Endothelial cell of umbilical vein (primary cell): ENCODE measurements at regions not wholly inside any gene's neighbourhood (a gene's known extent, or its start where the extent isn't known, plus 50 kb on each side); places are given as distances from the start of the nearest gene placed in this dataset.

Experiments used
- BruUV-seq: library from RNA; stranded (reverse); fragments of 400-500 nt; replicated peaks from 2 replicates; lab custom pipeline; 2021; lab: Mats Ljungman, UMichigan
- CTCF ChIA-PET: fragments of 300-600, 350-600 bp; sonication (Branson Sonifier 250); formaldehyde crosslinking; loops from one replicate; lab custom pipeline; 2021; ENCODE audit warnings: antibody characterized with exemption, inconsistent platforms; lab: Charles Lee
- POLR2A ChIA-PET: fragments of 300-600, 350-600 bp; sonication (Branson Sonifier 250); formaldehyde crosslinking; loops from one replicate; lab custom pipeline; 2021; ENCODE audit warnings: antibody characterized with exemption, inconsistent platforms; lab: Charles Lee
- DNase-seq: peaks from one replicate; pipeline ENCODE4 v3.0.0-alpha.2; 2011; ENCODE audit warnings: low read depth, low spot score
- FAIRE-seq: peaks from 2 replicates; lab custom pipeline; 2011; peaks lifted over from hg19 to GRCh38; lab: Jason Lieb, UNC
- H2AFZ ChIP-seq: 2 replicates; pipeline ENCODE4 v1.6.0; 2012; ENCODE audit warnings: low read depth, low read length, control low read depth, inconsistent platforms
- H3K27ac ChIP-seq: 2 replicates; pipeline ENCODE4 v1.5.1; 2011; ENCODE audit warnings: low read depth, mild to moderate bottlenecking, control low read depth, low read length, moderate library complexity; ENCODE audit not compliant: insufficient read depth
- H3K27me3 ChIP-seq, 2 experiments: 2 replicates each; pipeline versions ENCODE4 v1.6.0 to v1.6.1; 2011; ENCODE audit warnings: low read length in 2 of 2, mixed read lengths in 1 of 2; ENCODE audit not compliant: control insufficient read depth in 2 of 2, insufficient read depth in 2 of 2
- H3K36me3 ChIP-seq, 2 experiments: 2 replicates in 1 of 2; 3 replicates in 1 of 2; pipeline ENCODE4 v1.5.1; 2011; ENCODE audit warnings: low read length in 2 of 2, mild to moderate bottlenecking in 1 of 2, moderate library complexity in 1 of 2; ENCODE audit not compliant: control insufficient read depth in 2 of 2, insufficient read depth in 2 of 2; ENCODE audit errors: extremely low read depth in 1 of 2
- H3K4me1 ChIP-seq: 3 replicates; pipeline ENCODE4 v1.5.1; 2011; ENCODE audit warnings: mild to moderate bottlenecking, low read length; ENCODE audit not compliant: control insufficient read depth, insufficient read depth; ENCODE audit errors: extremely low read depth
- H3K4me2 ChIP-seq: 2 replicates; pipeline ENCODE4 v1.6.1; 2011; ENCODE audit warnings: low read length, control low read depth, mixed read lengths; ENCODE audit not compliant: insufficient read depth
- H3K4me3 ChIP-seq, 3 experiments: fragments of 200-600 bp in 1 of 3; sonication (generic), shearing (Covaris generic) in 1 of 3; replicated peaks in 1 of 3; 2 replicates each; pipeline ENCODE4 v1.5.1; 2011 to 2016; ENCODE audit warnings: control low read depth in 3 of 3, low read length in 3 of 3, mild to moderate bottlenecking in 2 of 3, inconsistent platforms in 1 of 3, low read depth in 1 of 3, moderate library complexity in 1 of 3; ENCODE audit not compliant: insufficient read depth in 1 of 3
- H3K79me2 ChIP-seq: 2 replicates; pipeline ENCODE4 v1.6.0; 2012; ENCODE audit warnings: low read length, inconsistent platforms; ENCODE audit not compliant: control insufficient read depth, insufficient read depth
- H3K9ac ChIP-seq: replicated peaks from 2 replicates; pipeline ENCODE3; 2011; ENCODE audit warnings: low read length, control low read depth; ENCODE audit not compliant: insufficient read depth; ENCODE audit errors: extremely low read depth
- H3K9me1 ChIP-seq: replicated peaks from 3 replicates; pipeline ENCODE4 v1.6.0; 2011; ENCODE audit warnings: mild to moderate bottlenecking, low read length; ENCODE audit not compliant: control insufficient read depth, insufficient read depth; ENCODE audit errors: extremely low read depth
- H3K9me3 ChIP-seq: replicated peaks from 2 replicates; pipeline ENCODE4 v1.5.1; 2012; ENCODE audit warnings: low read length, inconsistent platforms; ENCODE audit not compliant: control insufficient read depth, insufficient read depth
- H4K20me1 ChIP-seq: replicated peaks from 2 replicates; pipeline ENCODE3; 2011; ENCODE audit warnings: mild to moderate bottlenecking, low read length; ENCODE audit not compliant: control insufficient read depth, insufficient read depth; ENCODE audit errors: extremely low read depth
- EZH2 ChIP-seq: IDR thresholded peaks from 2 replicates; pipeline ENCODE4 v1.6.1; 2012; ENCODE audit warnings: borderline replicate concordance, low read depth, mild to moderate bottlenecking, moderate library complexity, low read length, inconsistent platforms; ENCODE audit not compliant: severe bottlenecking
- FOS ChIP-seq: IDR thresholded peaks from 2 replicates; pipeline ENCODE4 v1.6.1; 2011; ENCODE audit warnings: mild to moderate bottlenecking, low read length, moderate library complexity, borderline replicate concordance; ENCODE audit not compliant: insufficient read depth
- GATA2 ChIP-seq: IDR thresholded peaks from 2 replicates; pipeline ENCODE4 v1.7.0; 2011; ENCODE audit warnings: low read depth, mild to moderate bottlenecking, moderate library complexity, mixed read lengths, low read length; ENCODE audit not compliant: insufficient read length, insufficient read depth
- JUN ChIP-seq: IDR thresholded peaks from 2 replicates; pipeline ENCODE4 v1.6.1; 2011; ENCODE audit warnings: borderline replicate concordance, low read depth; ENCODE audit not compliant: insufficient read length, insufficient read depth
- MYC ChIP-seq: IDR thresholded peaks from one replicate; pipeline ENCODE4 v1.6.1; 2011; ENCODE audit warnings: mild to moderate bottlenecking, low read depth, low read length
- POLR2A ChIP-seq: IDR thresholded peaks from 2 replicates; pipeline ENCODE4 v1.6.1; 2012; ENCODE audit warnings: low read depth, mild to moderate bottlenecking, control low read depth, low read length
- POLR2AphosphoS5 ChIP-seq: IDR thresholded peaks from 2 replicates; pipeline ENCODE4 v1.6.1; 2012; ENCODE audit warnings: low read depth, mild to moderate bottlenecking, control low read depth, low read length, moderate library complexity; ENCODE audit not compliant: insufficient read depth
- dilution Hi-C: fragments of 300-500 bp; cut with MboI; formaldehyde crosslinking; loops from one replicate; pipeline ENCODE4 v1.15.0; 2019; ENCODE audit warnings: low sequenced_read_pairs; ENCODE audit not compliant: extremely low pct_ligation_motif_present
- intact Hi-C: fragments of 100-400 bp; cut with micrococcal nuclease; formaldehyde crosslinking; loops from one replicate; pipeline ENCODE4 v1.10.0; 2022
- TF ChIP-seq, protein P1 (sequence below), 2 donors: IDR thresholded peaks; 1 replicate in 1 of 2; 2 replicates in 1 of 2; pipeline ENCODE4 v1.5.1; 2011; ENCODE audit warnings: low read length in 2 of 2, mild to moderate bottlenecking in 2 of 2, moderate library complexity in 2 of 2, control low read depth in 1 of 2, inconsistent platforms in 1 of 2, low read depth in 1 of 2; ENCODE audit not compliant: insufficient read depth in 1 of 2; ENCODE audit errors: extremely low read depth in 1 of 2
- TF ChIP-seq, protein P2 (sequence below): IDR thresholded peaks from 2 replicates; pipeline ENCODE4 v1.6.1; 2011; ENCODE audit not compliant: insufficient read depth, insufficient read length

DNA sequence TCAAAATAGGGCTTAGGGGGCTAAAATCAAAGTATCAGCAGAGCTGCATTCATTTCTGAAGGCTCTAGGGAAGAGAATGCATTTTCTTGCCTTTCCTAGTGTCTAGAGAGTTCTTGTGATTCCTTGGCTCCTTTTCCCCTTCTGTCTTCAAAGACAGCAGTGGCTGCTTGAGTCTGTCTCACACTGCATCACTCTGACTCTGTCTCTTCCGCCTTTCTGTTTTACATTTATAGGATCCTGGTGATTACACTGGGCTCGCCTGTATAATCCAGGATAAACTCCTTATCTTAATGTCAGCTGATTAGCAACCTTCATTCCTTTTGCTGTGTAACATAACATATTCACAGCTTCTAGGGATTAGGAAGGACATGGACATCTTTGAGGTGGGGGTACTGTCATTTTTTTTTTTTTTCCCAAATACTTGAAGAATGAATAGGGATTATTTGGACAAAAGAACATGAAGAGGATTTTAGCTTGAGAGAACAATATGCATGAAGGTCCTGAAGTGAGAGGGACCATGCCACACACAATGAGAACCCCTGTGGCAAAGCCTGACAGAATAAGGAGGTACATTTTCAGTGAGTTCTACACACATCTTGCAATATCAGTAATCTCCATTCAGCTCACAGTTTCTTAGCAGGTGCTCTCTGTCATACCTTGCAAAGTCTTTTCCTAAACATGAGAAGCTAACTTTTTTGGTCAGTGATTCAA lies 267.6 kb downstream of the FAM170A start:
- no peaks in the 10 kb centered on the region for H3K9me1 ChIP-seq
- H3K4me2 ChIP-seq = no peak overlapping the region
- no peaks in the 10 kb centered on the region for H4K20me1 ChIP-seq
- no peaks in the 10 kb centered on the region for H3K36me3 ChIP-seq
- H2AFZ ChIP-seq = no peak overlapping the region
- H3K9me3 ChIP-seq = no peaks in the 10 kb centered on the region
- CTCF ChIA-PET = no interaction called here
- TF ChIP-seq EZH2 = no peak
- DNase-seq (no peak), FAIRE-seq (no peak)
- no peaks in the 10 kb centered on the region for H3K4me1 ChIP-seq
- dilution Hi-C loops = no loop called here
- no peak overlapping the region for H3K4me3 ChIP-seq
- POLR2A ChIA-PET = no interaction called here
- no peaks in the 10 kb centered on the region for H3K79me2 ChIP-seq
- BruUV-seq = no TSS peak
- no peak overlapping the region for H3K27ac ChIP-seq
- H3K27me3 ChIP-seq = no peaks in the 10 kb centered on the region
- intact Hi-C loops = no loop called here
- H3K9ac ChIP-seq = no peak overlapping the region

DNA sequence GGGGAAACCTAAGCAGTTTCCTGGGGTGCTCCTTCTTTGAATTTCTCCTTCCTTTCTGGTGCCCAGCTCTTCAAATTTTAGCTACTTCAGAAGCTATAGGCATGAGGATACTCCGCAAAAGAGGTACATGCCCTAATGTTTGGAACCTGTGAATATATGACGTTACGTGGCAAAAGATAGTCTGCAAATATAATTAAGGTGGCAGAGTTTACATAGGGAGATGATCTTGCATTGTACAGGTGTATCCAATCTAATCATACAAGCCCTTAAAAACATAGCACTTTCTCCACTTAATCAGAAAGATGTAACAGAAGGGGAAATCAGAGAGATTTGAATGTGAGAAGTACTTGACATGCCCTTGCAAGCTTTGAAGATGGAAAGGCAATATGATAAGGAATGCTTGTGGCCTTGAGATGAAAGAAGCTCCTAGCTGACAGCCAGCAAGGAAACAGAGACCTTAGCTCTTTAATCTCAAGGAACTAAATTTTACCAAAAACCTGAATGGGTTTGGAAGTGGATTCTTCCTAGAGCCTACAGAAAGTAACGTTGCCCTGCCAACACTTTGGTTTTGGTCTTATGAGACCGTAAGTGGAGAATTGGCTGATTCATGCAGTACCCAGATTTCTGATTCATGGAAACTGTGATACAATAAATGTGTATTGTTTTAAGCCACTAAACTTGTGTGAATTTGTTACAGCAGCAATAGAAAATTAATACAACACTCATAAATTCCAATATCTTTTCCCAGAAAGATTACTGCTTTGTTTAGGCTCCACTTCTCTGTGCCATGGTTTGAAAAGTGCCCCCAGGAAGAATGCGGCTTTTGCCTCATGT lies 268.4 kb downstream of the FAM170A start:
- TF ChIP-seq, protein P1, sequence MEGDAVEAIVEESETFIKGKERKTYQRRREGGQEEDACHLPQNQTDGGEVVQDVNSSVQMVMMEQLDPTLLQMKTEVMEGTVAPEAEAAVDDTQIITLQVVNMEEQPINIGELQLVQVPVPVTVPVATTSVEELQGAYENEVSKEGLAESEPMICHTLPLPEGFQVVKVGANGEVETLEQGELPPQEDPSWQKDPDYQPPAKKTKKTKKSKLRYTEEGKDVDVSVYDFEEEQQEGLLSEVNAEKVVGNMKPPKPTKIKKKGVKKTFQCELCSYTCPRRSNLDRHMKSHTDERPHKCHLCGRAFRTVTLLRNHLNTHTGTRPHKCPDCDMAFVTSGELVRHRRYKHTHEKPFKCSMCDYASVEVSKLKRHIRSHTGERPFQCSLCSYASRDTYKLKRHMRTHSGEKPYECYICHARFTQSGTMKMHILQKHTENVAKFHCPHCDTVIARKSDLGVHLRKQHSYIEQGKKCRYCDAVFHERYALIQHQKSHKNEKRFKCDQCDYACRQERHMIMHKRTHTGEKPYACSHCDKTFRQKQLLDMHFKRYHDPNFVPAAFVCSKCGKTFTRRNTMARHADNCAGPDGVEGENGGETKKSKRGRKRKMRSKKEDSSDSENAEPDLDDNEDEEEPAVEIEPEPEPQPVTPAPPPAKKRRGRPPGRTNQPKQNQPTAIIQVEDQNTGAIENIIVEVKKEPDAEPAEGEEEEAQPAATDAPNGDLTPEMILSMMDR (IDR thresholded peaks at IDR 0.05; ENCODE audit: extremely low read depth in 1 of 2, insufficient read depth in 1 of 2, low read depth in 1 of 2, low read length in 2 of 2) = no peak
- TF ChIP-seq, protein P2, sequence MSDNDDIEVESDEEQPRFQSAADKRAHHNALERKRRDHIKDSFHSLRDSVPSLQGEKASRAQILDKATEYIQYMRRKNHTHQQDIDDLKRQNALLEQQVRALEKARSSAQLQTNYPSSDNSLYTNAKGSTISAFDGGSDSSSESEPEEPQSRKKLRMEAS = no peak
- TF ChIP-seq POLR2AphosphoS5 = no peak
- TF ChIP-seq GATA2 = no peak
- no peak for TF ChIP-seq MYC
- TF ChIP-seq POLR2A = no peak
- TF ChIP-seq FOS = no peak
- no peak for TF ChIP-seq JUN
- TF ChIP-seq EZH2 = no peak
- H3K4me2 ChIP-seq = no peak overlapping the region
- BruUV-seq = no TSS peak
- H3K9me3 ChIP-seq = no peaks in the 10 kb centered on the region
- H3K4me1 ChIP-seq = no peaks in the 10 kb centered on the region
- no peaks in the 10 kb centered on the region for H4K20me1 ChIP-seq
- no peak for DNase-seq
- H3K79me2 ChIP-seq = no peaks in the 10 kb centered on the region
- no peak for FAIRE-seq
- no peak overlapping the region for H3K9ac ChIP-seq
- H2AFZ ChIP-seq = no peak overlapping the region
- no peak overlapping the region for H3K4me3 ChIP-seq
- no peaks in the 10 kb centered on the region for H3K27me3 ChIP-seq
- no peak overlapping the region for H3K27ac ChIP-seq
- no peaks in the 10 kb centered on the region for H3K36me3 ChIP-seq
- H3K9me1 ChIP-seq = no peaks in the 10 kb centered on the region
- POLR2A ChIA-PET = no interaction called here
- intact Hi-C loops = no loop called here
- dilution Hi-C loops = no loop called here
- CTCF ChIA-PET = no interaction called here
